HEK293T (cell line): ENCODE measurements at regions not wholly inside any gene's neighbourhood (a gene's known extent, or its start where the extent isn't known, plus 50 kb on each side); places are given as distances from the start of the nearest gene placed in this dataset.

Experiments used
- CTCF ChIA-PET: fragments of 350-600 bp; formaldehyde crosslinking; extraction: SDS; loops from one replicate; lab custom pipeline; 2021; ENCODE audit warnings: antibody characterized with exemption, inconsistent platforms; lab: Yijun Ruan, JAX
- POLR2A ChIA-PET: fragments of 350-600 bp; formaldehyde crosslinking; extraction: SDS; loops from one replicate; lab custom pipeline; 2020; ENCODE audit warnings: antibody characterized with exemption, inconsistent platforms; lab: Yijun Ruan, JAX
- DNase-seq: peaks from one replicate; pipeline ENCODE4 v3.0.0; 2012; ENCODE audit warnings: mixed read lengths; ENCODE audit errors: extremely low spot score
- ARNT ChIP-seq: fragments of 450-650 bp; IDR thresholded peaks from 2 replicates; pipeline ENCODE4 v1.6.1; 2017; ENCODE audit warnings: mild to moderate bottlenecking
- BHLHE40 ChIP-seq: fragments of 450-650 bp; IDR thresholded peaks from 2 replicates; pipeline ENCODE4 v1.6.1; 2016; ENCODE audit warnings: mild to moderate bottlenecking, moderate library complexity, borderline replicate concordance
- CTBP1 ChIP-seq: fragments of 450-650 bp; IDR thresholded peaks from 2 replicates; pipeline ENCODE4 v1.6.1; 2016; ENCODE audit warnings: borderline replicate concordance
- ELF4 ChIP-seq: fragments of 450-650 bp; IDR thresholded peaks from 2 replicates; pipeline ENCODE4 v1.6.1; 2017; ENCODE audit warnings: antibody characterized with exemption
- FOXA1 ChIP-seq: fragments of 450-650 bp; IDR thresholded peaks from 2 replicates; pipeline ENCODE4 v1.6.1; 2016; ENCODE audit warnings: mild to moderate bottlenecking
- FOXK2 ChIP-seq: fragments of 450-650 bp; IDR thresholded peaks from 2 replicates; pipeline ENCODE4 v1.6.1; 2016; ENCODE audit warnings: mild to moderate bottlenecking
- FOXM1 ChIP-seq: fragments of 450-650 bp; IDR thresholded peaks from 2 replicates; pipeline ENCODE4 v1.6.1; 2017; ENCODE audit warnings: mild to moderate bottlenecking, borderline replicate concordance
- HDGF ChIP-seq: fragments of 450-650 bp; IDR thresholded peaks from 2 replicates; pipeline ENCODE4 v1.6.1; 2017; ENCODE audit warnings: antibody characterized with exemption, borderline replicate concordance
- L3MBTL2 ChIP-seq: fragments of 450-650 bp; conservative IDR thresholded peaks from 2 replicates; pipeline ENCODE4 v1.6.1; 2016; ENCODE audit warnings: mild to moderate bottlenecking
- LEF1 ChIP-seq: fragments of 450-650 bp; IDR thresholded peaks from 2 replicates; pipeline ENCODE4 v1.6.1; 2017; ENCODE audit warnings: mild to moderate bottlenecking, borderline replicate concordance
- NFRKB ChIP-seq: fragments of 450-650 bp; IDR thresholded peaks from 2 replicates; pipeline ENCODE4 v1.6.1; 2016; ENCODE audit warnings: mild to moderate bottlenecking, moderate library complexity
- SP1 ChIP-seq: fragments of 450-650 bp; IDR thresholded peaks from 2 replicates; pipeline ENCODE4 v1.6.1; 2017
- SUZ12 ChIP-seq: fragments of 450-650 bp; IDR thresholded peaks from 2 replicates; pipeline ENCODE4 v1.6.1; 2016; ENCODE audit warnings: mild to moderate bottlenecking
- TARDBP ChIP-seq: fragments of 450-650 bp; IDR thresholded peaks from 2 replicates; pipeline ENCODE4 v1.6.1; 2016
- ZNF384 ChIP-seq: fragments of 450-650 bp; IDR thresholded peaks from 2 replicates; pipeline ENCODE4 v1.6.1; 2016
- TF ChIP-seq, protein P1 (sequence below): fragments of 450-650 bp; IDR thresholded peaks from 2 replicates; pipeline ENCODE4 v1.6.1; 2016

DNA sequence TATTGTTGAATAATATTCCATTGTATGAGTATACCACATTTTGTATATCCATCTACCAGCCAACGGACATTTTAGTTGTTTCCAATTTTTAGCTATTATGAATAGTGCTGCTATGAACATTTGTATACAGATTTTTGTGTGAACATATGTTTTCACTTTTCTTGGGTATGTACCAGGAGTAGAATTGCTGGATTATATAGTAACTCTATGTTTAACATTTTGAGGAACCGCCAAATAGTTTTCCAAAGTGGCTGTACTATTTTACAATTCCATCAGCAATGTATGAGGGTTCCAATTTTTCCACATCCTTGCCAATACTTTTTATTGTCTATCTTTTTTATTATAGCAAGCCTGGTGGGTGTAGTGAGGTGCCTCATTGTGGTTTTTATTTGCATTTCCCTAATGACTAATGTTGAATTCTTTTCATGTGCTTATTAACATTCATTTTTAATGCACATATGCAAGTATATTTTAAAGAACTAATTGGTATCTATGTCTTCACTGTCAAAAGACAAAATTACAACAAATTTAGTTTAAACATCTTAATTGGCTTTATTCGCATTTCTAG lies 77.5 kb upstream of the PIAS1 start:
- DNase-seq = no peak
- no peak for TF ChIP-seq L3MBTL2
- TF ChIP-seq FOXA1 = no peak
- TF ChIP-seq ARNT = no peak
- no peak for TF ChIP-seq FOXM1
- no peak for TF ChIP-seq FOXK2
- no peak for TF ChIP-seq SUZ12
- TF ChIP-seq TARDBP = no peak
- TF ChIP-seq BHLHE40 = no peak
- TF ChIP-seq CTBP1 = no peak
- no peak for TF ChIP-seq LEF1
- no peak for TF ChIP-seq HDGF
- TF ChIP-seq ELF4 = no peak
- TF ChIP-seq, protein P1, sequence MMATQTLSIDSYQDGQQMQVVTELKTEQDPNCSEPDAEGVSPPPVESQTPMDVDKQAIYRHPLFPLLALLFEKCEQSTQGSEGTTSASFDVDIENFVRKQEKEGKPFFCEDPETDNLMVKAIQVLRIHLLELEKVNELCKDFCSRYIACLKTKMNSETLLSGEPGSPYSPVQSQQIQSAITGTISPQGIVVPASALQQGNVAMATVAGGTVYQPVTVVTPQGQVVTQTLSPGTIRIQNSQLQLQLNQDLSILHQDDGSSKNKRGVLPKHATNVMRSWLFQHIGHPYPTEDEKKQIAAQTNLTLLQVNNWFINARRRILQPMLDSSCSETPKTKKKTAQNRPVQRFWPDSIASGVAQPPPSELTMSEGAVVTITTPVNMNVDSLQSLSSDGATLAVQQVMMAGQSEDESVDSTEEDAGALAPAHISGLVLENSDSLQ = no peak
- TF ChIP-seq SP1 = no peak
- TF ChIP-seq ZNF384 = no peak
- ChIA-PET POLR2A (no interaction called here), CTCF (interaction anchor here (1.5 kb wide), 1 partner anchor 8 kb away, joined by 3 read pairs; no protein-coding TSS in a partner anchor)

DNA sequence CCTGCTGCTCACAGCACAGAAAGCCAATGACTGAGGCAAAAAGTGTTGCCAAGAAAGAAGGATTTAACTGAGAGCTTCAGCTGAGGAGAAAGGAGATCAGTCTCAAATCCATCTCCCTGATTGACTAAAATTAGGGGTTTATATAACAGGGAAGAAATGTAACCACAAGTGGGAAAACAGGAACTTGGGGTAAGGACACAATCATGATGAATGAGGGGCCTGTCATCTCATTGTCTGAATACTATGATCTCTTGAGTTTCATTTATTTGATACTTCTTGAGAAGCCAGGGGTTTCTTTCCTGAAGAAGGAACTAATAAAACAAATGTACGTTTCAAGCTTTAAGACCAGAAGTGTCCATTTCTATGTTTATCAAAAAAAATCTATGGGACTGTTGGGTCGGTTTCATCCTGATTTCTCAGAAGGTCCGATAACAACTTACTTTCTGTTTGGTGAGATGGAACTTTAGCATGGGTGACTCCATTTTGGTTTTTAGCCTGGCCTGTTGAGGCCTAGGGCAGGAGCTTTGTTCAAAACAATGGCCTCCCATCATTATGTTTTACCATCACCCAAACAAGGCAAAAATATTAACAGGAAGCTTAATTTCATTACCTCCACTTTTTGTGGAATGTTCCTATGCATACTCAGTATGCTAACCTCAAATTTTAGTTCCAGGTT lies 76.6 kb upstream of the PIAS1 start:
- ChIA-PET CTCF (interaction anchor here (1.5 kb wide), 1 partner anchor 9 kb away, joined by 3 read pairs; no protein-coding TSS in a partner anchor), POLR2A (no interaction called here)
- DNase-seq = no peak
- TF ChIP-seq ZNF384 (no peak), HDGF (no peak), FOXA1 (no peak), L3MBTL2 (no peak), TARDBP (no peak), SUZ12 (no peak), CTBP1 (no peak), FOXK2 (no peak), ARNT (no peak), FOXM1 (no peak), BHLHE40 (no peak), LEF1 (no peak), NFRKB (no peak), ELF4 (no peak), SP1 (no peak)
- TF ChIP-seq, protein P1 = no peak

DNA sequence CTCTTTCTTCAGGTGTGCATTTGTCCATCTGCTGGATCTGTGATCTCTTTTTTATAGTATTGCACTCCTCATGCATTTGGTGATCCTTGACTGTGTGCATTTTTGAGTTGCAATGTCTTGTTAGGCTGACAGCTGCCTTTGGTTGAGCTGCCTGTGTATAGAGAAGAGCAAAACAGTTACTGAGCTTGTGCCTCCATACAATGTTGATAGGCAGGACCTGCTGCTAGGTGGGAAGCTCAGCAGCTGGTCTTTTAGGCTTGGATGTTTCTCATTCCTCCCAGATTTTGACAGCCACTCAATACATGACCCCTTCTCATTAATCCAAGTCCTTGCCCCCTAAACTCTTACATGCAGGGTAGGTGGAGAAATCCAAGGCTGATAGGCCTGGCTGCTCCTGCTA lies 74.8 kb upstream of the PIAS1 start:
- POLR2A ChIA-PET = no interaction called here
- DNase-seq = no peak
- TF ChIP-seq CTBP1 (no peak), NFRKB (no peak), FOXA1 (no peak), LEF1 (no peak)
- TF ChIP-seq, protein P1 = no peak
- CTCF ChIA-PET = no interaction called here

DNA sequence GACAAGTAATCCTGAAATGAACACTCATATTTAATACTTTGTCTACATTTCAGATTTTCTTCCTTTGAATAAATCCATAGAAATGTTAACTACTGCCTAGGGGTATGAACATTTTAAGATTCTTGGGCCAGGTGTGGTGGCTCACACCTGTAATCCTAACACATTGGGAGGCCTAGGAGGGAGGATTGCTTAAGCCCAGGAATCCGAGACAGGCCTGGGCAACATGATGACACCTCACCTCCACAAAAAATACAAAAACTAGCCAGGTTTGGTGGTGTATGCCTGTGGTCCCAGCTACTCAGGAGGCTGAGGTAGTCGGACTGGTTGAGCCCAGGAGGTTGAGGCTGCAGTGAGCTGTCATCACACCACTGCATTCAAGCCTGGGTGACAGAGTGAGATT lies 73.9 kb upstream of the PIAS1 start:
- ChIA-PET CTCF (no interaction called here), POLR2A (interaction anchor here (1.4 kb wide), 1 partner anchor 10 kb away, joined by 3 read pairs; no protein-coding TSS in a partner anchor)
- no peak for DNase-seq
- TF ChIP-seq FOXK2 (no peak), HDGF (no peak), SUZ12 (no peak), L3MBTL2 (no peak), ZNF384 (no peak), FOXM1 (no peak), ELF4 (no peak), SP1 (no peak), CTBP1 (no peak), ARNT (no peak), LEF1 (no peak), BHLHE40 (no peak), FOXA1 (no peak), NFRKB (no peak), TARDBP (no peak)
- TF ChIP-seq, protein P1 = no peak

DNA sequence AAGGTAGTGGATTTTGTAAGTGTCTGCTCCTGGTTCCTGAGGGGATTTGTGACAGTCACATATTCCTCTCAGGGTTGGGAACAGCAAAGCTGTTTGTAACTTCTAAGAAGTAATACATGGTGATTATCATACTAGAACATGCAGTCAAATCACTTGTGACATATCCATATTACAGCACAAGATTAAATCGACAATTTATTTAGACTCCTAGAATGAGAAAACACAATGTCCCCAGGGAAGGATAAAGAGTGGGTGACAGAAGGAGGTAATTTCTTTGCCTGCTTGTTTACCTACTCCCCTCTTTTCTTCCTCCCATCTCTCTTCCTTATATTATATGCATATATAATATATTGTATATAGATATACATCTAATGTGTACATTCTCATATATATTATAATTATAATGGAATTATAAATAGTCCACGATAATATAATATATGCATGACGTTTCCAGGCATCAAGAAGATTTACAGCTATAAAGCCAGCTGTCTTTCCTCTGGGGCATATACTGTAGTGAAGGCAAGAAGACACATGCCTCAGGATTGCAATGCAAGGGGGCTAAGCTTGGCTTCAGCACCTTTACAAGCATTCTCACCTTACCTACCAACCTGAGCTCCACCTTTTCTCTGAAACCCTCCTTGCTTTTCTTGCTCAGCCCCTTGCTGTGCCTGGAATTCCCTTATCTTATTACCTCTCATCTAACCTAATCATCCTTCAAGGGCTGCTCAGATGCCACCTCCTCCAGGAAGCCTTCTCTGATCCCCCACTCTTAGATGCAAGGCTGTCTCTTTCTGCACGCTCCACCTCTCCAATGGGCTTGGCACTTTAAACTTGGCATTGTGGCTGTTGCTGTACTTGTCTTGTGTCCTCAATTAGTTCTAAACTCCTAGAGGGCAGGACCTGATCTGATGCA lies 73.1 kb upstream of the PIAS1 start:
- POLR2A ChIA-PET = interaction anchor here (0.6 to 1.4 kb wide), 3 partner anchors 9 to 74 kb away, joined by 3 read pairs; no protein-coding TSS in a partner anchor
- no peak for DNase-seq
- CTCF ChIA-PET = no interaction called here
- no peak for TF ChIP-seq BHLHE40
- no peak for TF ChIP-seq FOXA1
- TF ChIP-seq L3MBTL2 = no peak
- no peak for TF ChIP-seq LEF1
- TF ChIP-seq ARNT = no peak
- TF ChIP-seq FOXM1 = no peak
